SK-N-SH treated with all-trans-retinoic acid at 6 μM for 48 hours (cell line): ENCODE measurements at regions not wholly inside any gene's neighbourhood (a gene's known extent, or its start where the extent isn't known, plus 50 kb on each side); places are given as distances from the start of the nearest gene placed in this dataset.

ENCODE experiments used
- ATAC-seq: fragments of 200-7000 bp; cut with Tn5 transposase; 3 replicates; pipeline ENCODE4 v1.9.1; 2020; ENCODE audit warnings: mild to moderate bottlenecking, moderate library complexity
- ARNTL ChIP-seq: fragments of 450-650 bp; formaldehyde crosslinking; IDR thresholded peaks from 2 replicates; pipeline ENCODE4 v1.5.0; 2020; ENCODE audit warnings: low read depth, mild to moderate bottlenecking, moderate library complexity, borderline replicate concordance
- BACH2 ChIP-seq: fragments of 250-450 bp; sonication (Bioruptor Pico); IDR thresholded peaks from 2 replicates; pipeline ENCODE4 v1.9.0; 2021; ENCODE audit warnings: mild to moderate bottlenecking, borderline replicate concordance
- CSDC2 ChIP-seq: fragments of 250-450 bp; sonication (Bioruptor Pico); IDR thresholded peaks from 2 replicates; pipeline ENCODE4 v1.5.0; 2020; ENCODE audit warnings: mild to moderate bottlenecking, moderate library complexity
- ESRRG ChIP-seq: fragments of 250-450 bp; sonication (Bioruptor Pico); IDR thresholded peaks from 2 replicates; pipeline ENCODE4 v1.6.1; 2021; ENCODE audit warnings: mild to moderate bottlenecking
- GLIS3 ChIP-seq: fragments of 250-450 bp; sonication (Bioruptor Pico); IDR thresholded peaks from 2 replicates; pipeline ENCODE4 v1.5.0; 2020; ENCODE audit warnings: mild to moderate bottlenecking, moderate library complexity
- ISL1 ChIP-seq: fragments of 250-450 bp; sonication (Bioruptor Pico); IDR thresholded peaks from 2 replicates; pipeline ENCODE4 v2.1.2; 2022; ENCODE audit warnings: mild to moderate bottlenecking, moderate library complexity
- OSR1 ChIP-seq: fragments of 250-450 bp; sonication (Bioruptor Pico); IDR thresholded peaks from 2 replicates; pipeline ENCODE4 v1.8.0; 2022; ENCODE audit warnings: moderate library complexity, mild to moderate bottlenecking, inconsistent platforms
- PPARA ChIP-seq: fragments of 250-450 bp; sonication (Bioruptor Pico); IDR thresholded peaks from 2 replicates; pipeline ENCODE4 v1.5.0; 2020; ENCODE audit warnings: mild to moderate bottlenecking, borderline replicate concordance
- TCF4 ChIP-seq: fragments of 250-450 bp; sonication (Bioruptor Pico); IDR thresholded peaks from 2 replicates; pipeline ENCODE4 v1.8.0; 2021; ENCODE audit warnings: mild to moderate bottlenecking, moderate library complexity, borderline replicate concordance
- TOX ChIP-seq: fragments of 250-450 bp; sonication (Bioruptor Pico); IDR thresholded peaks from 2 replicates; pipeline ENCODE4 v1.8.0; 2021; ENCODE audit warnings: mild to moderate bottlenecking, moderate library complexity, borderline replicate concordance
- ZFP3 ChIP-seq: fragments of 250-450 bp; sonication (Bioruptor Pico); IDR thresholded peaks from 2 replicates; pipeline ENCODE4 v1.5.0; 2020; ENCODE audit warnings: mild to moderate bottlenecking, moderate library complexity
- ZFP30 ChIP-seq: fragments of 450-650 bp; formaldehyde crosslinking; IDR thresholded peaks from 2 replicates; pipeline ENCODE4 v1.5.0; 2022; ENCODE audit warnings: mild to moderate bottlenecking, moderate library complexity
- ZNF565 ChIP-seq: fragments of 450-650 bp; formaldehyde crosslinking; conservative IDR thresholded peaks from 2 replicates; pipeline ENCODE4 v1.5.0; 2020; ENCODE audit warnings: low read depth, mild to moderate bottlenecking, moderate library complexity
- ZNF70 ChIP-seq: fragments of 450-650 bp; formaldehyde crosslinking; IDR thresholded peaks from 2 replicates; pipeline ENCODE4 v1.5.0; 2020; ENCODE audit warnings: mild to moderate bottlenecking, moderate library complexity
- ZNF8 ChIP-seq: fragments of 450-650 bp; formaldehyde crosslinking; IDR thresholded peaks from 2 replicates; pipeline ENCODE4 v1.5.0; 2020; ENCODE audit warnings: mild to moderate bottlenecking, moderate library complexity
- TF ChIP-seq, protein P1 (sequence below): fragments of 250-450 bp; sonication (Bioruptor Pico); IDR thresholded peaks from 2 replicates; pipeline ENCODE4 v1.5.1; 2021; ENCODE audit warnings: mild to moderate bottlenecking, moderate library complexity
- TF ChIP-seq, protein P2 (sequence below): fragments of 250-450 bp; sonication (Bioruptor Pico); IDR thresholded peaks from 2 replicates; pipeline ENCODE4 v1.5.0; 2020; ENCODE audit warnings: mild to moderate bottlenecking, moderate library complexity
- TF ChIP-seq, protein P3 (sequence below): fragments of 250-450 bp; sonication (Bioruptor Pico); IDR thresholded peaks from 2 replicates; pipeline ENCODE4 v1.8.0; 2021; ENCODE audit warnings: low read depth, mild to moderate bottlenecking, moderate library complexity, borderline replicate concordance
- TF ChIP-seq, protein P4 (sequence below): fragments of 250-450 bp; sonication (Bioruptor Pico); IDR thresholded peaks from 2 replicates; pipeline ENCODE4 v1.5.1; 2020; ENCODE audit warnings: low read depth, mild to moderate bottlenecking, moderate library complexity
- TF ChIP-seq, protein P5 (sequence below): fragments of 250-450 bp; sonication (Bioruptor Pico); IDR thresholded peaks from 2 replicates; pipeline ENCODE4 v1.8.0; 2020; ENCODE audit warnings: mild to moderate bottlenecking, moderate library complexity, borderline replicate concordance

DNA sequence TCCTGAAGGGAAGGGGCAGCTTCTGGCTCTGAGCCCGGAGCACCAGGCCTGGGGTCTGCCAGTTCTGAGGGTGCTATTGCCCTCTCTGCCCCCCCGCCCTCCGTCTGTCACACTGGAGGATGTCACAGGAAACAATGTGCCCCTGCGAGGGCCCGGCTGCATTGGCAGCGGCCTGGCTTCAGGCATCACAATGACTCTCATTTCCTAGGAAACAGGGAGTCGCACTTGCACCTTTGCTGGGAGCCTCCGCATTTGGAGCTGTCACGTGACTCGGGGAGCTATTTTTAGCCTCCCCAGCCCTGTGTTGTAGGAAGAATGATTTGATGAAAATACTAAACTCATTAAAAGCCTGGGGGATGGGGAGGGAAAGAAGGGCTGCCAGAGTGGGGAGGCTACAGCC, 518.9 kb downstream of the SHQ1 start:
- ATAC-seq = peak; percentile 47
- TF ChIP-seq, protein P1, sequence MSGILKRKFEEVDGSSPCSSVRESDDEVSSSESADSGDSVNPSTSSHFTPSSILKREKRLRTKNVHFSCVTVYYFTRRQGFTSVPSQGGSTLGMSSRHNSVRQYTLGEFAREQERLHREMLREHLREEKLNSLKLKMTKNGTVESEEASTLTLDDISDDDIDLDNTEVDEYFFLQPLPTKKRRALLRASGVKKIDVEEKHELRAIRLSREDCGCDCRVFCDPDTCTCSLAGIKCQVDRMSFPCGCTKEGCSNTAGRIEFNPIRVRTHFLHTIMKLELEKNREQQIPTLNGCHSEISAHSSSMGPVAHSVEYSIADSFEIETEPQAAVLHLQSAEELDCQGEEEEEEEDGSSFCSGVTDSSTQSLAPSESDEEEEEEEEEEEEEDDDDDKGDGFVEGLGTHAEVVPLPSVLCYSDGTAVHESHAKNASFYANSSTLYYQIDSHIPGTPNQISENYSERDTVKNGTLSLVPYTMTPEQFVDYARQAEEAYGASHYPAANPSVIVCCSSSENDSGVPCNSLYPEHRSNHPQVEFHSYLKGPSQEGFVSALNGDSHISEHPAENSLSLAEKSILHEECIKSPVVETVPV (CRISPR knock-in tag) = no peak
- no peak for TF ChIP-seq ZNF565 (CRISPR knock-in tag)
- no peak for TF ChIP-seq CSDC2 (CRISPR knock-in tag)

DNA sequence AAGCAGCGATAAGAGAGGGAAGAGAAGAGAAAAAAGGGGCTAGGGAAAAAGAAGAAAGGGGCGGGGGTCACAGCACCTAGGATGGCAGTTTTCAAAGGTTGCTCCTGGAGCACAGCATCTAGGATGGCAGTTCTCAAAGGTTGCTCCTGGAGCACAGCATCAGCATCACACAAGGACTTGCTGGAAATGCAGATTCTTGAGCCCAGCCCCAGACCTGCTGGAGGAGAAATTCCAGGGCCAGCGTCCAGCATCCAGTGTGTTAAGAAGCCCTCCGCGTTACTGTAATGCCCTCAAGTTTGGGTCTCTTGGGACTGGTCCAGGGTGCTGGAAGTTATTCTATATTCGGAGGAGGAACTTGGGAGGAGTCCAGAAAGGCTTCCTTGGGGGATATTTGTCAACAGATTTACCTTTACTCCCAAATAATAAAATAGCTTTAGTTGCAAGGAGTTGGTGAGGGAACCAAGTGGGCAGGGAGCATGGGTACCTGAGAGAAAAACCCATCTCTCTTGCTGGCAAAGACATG, 519.4 kb downstream of the SHQ1 start:
- no peak for TF ChIP-seq TCF4 (CRISPR knock-in tag)
- no peak for TF ChIP-seq ZFP3 (CRISPR knock-in tag)
- TF ChIP-seq ZFP30 = no peak
- TF ChIP-seq ARNTL = no peak
- no peak for TF ChIP-seq GLIS3
- TF ChIP-seq, protein P2, sequence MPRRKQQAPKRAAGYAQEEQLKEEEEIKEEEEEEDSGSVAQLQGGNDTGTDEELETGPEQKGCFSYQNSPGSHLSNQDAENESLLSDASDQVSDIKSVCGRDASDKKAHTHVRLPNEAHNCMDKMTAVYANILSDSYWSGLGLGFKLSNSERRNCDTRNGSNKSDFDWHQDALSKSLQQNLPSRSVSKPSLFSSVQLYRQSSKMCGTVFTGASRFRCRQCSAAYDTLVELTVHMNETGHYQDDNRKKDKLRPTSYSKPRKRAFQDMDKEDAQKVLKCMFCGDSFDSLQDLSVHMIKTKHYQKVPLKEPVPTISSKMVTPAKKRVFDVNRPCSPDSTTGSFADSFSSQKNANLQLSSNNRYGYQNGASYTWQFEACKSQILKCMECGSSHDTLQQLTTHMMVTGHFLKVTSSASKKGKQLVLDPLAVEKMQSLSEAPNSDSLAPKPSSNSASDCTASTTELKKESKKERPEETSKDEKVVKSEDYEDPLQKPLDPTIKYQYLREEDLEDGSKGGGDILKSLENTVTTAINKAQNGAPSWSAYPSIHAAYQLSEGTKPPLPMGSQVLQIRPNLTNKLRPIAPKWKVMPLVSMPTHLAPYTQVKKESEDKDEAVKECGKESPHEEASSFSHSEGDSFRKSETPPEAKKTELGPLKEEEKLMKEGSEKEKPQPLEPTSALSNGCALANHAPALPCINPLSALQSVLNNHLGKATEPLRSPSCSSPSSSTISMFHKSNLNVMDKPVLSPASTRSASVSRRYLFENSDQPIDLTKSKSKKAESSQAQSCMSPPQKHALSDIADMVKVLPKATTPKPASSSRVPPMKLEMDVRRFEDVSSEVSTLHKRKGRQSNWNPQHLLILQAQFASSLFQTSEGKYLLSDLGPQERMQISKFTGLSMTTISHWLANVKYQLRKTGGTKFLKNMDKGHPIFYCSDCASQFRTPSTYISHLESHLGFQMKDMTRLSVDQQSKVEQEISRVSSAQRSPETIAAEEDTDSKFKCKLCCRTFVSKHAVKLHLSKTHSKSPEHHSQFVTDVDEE = no peak
- no peak for TF ChIP-seq ESRRG
- no peak for TF ChIP-seq ZNF8 (CRISPR knock-in tag)
- no peak; the same call in 2 of the 3 replicates for ATAC-seq

DNA sequence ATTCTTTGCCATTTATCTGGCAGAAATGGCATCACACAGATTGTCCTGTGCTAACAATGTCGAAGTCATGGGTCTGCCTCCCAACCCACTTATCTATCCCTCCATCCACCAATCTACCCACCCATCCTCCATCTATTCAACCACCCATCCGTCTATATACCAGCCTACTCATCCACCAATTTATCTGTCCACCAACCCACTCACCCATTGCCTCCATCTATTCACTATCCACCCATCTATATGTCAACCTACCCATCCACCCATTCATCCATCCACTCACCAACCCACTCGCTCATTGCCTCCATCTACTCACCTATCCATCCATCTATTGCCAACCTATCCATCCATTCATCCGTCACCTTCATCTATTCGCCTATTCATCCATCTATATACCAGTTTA, 521.2 kb downstream of the SHQ1 start:
- no peak for TF ChIP-seq OSR1
- no peak for TF ChIP-seq ARNTL
- no peak for TF ChIP-seq ISL1
- TF ChIP-seq ESRRG = no peak
- no peak for TF ChIP-seq TOX (CRISPR knock-in tag)
- TF ChIP-seq ZNF70 (CRISPR knock-in tag) = no peak
- TF ChIP-seq PPARA (CRISPR knock-in tag) = no peak
- no peak for TF ChIP-seq TCF4 (CRISPR knock-in tag)
- TF ChIP-seq, protein P3, sequence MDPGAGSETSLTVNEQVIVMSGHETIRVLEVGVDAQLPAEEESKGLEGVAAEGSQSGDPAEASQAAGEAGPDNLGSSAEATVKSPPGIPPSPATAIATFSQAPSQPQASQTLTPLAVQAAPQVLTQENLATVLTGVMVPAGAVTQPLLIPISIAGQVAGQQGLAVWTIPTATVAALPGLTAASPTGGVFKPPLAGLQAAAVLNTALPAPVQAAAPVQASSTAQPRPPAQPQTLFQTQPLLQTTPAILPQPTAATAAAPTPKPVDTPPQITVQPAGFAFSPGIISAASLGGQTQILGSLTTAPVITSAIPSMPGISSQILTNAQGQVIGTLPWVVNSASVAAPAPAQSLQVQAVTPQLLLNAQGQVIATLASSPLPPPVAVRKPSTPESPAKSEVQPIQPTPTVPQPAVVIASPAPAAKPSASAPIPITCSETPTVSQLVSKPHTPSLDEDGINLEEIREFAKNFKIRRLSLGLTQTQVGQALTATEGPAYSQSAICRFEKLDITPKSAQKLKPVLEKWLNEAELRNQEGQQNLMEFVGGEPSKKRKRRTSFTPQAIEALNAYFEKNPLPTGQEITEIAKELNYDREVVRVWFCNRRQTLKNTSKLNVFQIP (CRISPR knock-in tag) = no peak
- TF ChIP-seq, protein P4, sequence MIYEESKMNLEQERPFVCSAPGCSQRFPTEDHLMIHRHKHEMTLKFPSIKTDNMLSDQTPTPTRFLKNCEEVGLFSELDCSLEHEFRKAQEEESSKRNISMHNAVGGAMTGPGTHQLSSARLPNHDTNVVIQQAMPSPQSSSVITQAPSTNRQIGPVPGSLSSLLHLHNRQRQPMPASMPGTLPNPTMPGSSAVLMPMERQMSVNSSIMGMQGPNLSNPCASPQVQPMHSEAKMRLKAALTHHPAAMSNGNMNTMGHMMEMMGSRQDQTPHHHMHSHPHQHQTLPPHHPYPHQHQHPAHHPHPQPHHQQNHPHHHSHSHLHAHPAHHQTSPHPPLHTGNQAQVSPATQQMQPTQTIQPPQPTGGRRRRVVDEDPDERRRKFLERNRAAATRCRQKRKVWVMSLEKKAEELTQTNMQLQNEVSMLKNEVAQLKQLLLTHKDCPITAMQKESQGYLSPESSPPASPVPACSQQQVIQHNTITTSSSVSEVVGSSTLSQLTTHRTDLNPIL = no peak
- TF ChIP-seq, protein P1 (CRISPR knock-in tag) = no peak
- TF ChIP-seq ZFP3 (CRISPR knock-in tag) = no peak
- no peak for TF ChIP-seq BACH2 (CRISPR knock-in tag)
- TF ChIP-seq, protein P5, sequence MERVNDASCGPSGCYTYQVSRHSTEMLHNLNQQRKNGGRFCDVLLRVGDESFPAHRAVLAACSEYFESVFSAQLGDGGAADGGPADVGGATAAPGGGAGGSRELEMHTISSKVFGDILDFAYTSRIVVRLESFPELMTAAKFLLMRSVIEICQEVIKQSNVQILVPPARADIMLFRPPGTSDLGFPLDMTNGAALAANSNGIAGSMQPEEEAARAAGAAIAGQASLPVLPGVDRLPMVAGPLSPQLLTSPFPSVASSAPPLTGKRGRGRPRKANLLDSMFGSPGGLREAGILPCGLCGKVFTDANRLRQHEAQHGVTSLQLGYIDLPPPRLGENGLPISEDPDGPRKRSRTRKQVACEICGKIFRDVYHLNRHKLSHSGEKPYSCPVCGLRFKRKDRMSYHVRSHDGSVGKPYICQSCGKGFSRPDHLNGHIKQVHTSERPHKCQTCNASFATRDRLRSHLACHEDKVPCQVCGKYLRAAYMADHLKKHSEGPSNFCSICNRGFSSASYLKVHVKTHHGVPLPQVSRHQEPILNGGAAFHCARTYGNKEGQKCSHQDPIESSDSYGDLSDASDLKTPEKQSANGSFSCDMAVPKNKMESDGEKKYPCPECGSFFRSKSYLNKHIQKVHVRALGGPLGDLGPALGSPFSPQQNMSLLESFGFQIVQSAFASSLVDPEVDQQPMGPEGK (CRISPR knock-in tag) = no peak
- ATAC-seq = no peak
